ENCODE measurements at regions not wholly inside any gene's neighbourhood (a gene's known extent, or its start where the extent isn't known, plus 50 kb on each side); places are given as distances from the start of the nearest gene placed in this dataset.

- BruUV-seq (replicated peaks), result no TSS peak
- 11% methylated on average over 3 of the region's 3 CpGs for WGBS (ENCODE audit: insufficient coverage, insufficient replicate concordance, low lambda C conversion rate, missing lambda C conversion rate)
- ChIA-PET POLR2A (no interaction called here), CTCF (no interaction called here), RAD21 (ENCODE audit: unreplicated experiment) (no interaction called here), SMC1A (ENCODE audit: uncharacterized antibody, unreplicated experiment) (no interaction called here)
- Histone ChIP-seq H3K79me2 (ENCODE audit: control insufficient read depth, insufficient read depth, low read length) (no peaks in the 10 kb centered on the region), H3K9ac (ENCODE audit: control insufficient read depth, insufficient read depth, low read length) (no peak overlapping the region), H3K36me3 (ENCODE audit: control insufficient read depth in 2 of 2, insufficient read depth in 2 of 2, low read length in 1 of 2) (no peaks in the 10 kb centered on the region), H4K20me1 (ENCODE audit: control insufficient read depth, insufficient read depth) (no peaks in the 10 kb centered on the region), H3K4me2 (ENCODE audit: control insufficient read depth, insufficient read depth) (no peak overlapping the region), H3K4me1 (ENCODE audit: control insufficient read depth, insufficient read depth, low read length) (no peaks in the 10 kb centered on the region), H3K27ac (ENCODE audit: control insufficient read depth, insufficient read depth) (no peak overlapping the region), H3K27me3 (replicated peaks in 1 of 2; ENCODE audit: control insufficient read depth in 2 of 2, insufficient read depth in 2 of 2, low read length in 1 of 2) (no peaks in the 10 kb centered on the region), H3K9me3 (replicated peaks; ENCODE audit: control insufficient read depth, insufficient read depth, low read length) (no peaks in the 10 kb centered on the region), H2AFZ (ENCODE audit: control insufficient read depth, low read depth, low read length) (no peak overlapping the region), H3K4me3 (no peak overlapping the region)
- no peak for TF ChIP-seq CHD4 (IDR thresholded peaks at IDR 0.05)
- TF ChIP-seq JUNB (IDR thresholded peaks at IDR 0.05), result no peak
- no peak for TF ChIP-seq ZBTB4 (CRISPR knock-in tag; IDR thresholded peaks at IDR 0.05)
- TF ChIP-seq SKIL (IDR thresholded peaks at IDR 0.05; ENCODE audit: low read depth, poor library complexity, severe bottlenecking), result no peak
- TF ChIP-seq MEF2A (IDR thresholded peaks at IDR 0.05; ENCODE audit: insufficient read depth, low read depth, low read length), result no peak
- TF ChIP-seq LARP7 (IDR thresholded peaks at IDR 0.05), result no peak
- TF ChIP-seq NFYB (IDR thresholded peaks at IDR 0.05; ENCODE audit: insufficient read depth, low read depth, low read length), result no peak
- TF ChIP-seq SIX5 (IDR thresholded peaks at IDR 0.05; ENCODE audit: low read depth, low read length, severe bottlenecking), result no peak
- TF ChIP-seq PBX3 (IDR thresholded peaks at IDR 0.05; ENCODE audit: insufficient replicate concordance, low read depth, low read length), result no peak
- no peak for TF ChIP-seq TAF1 (IDR thresholded peaks at IDR 0.05; ENCODE audit: borderline replicate concordance, low read depth, low read length)
- ATAC-seq (no peak), FAIRE-seq (no peak), DNase-seq (ENCODE audit: low read depth, low spot score) (no peak)
- in situ Hi-C loops (cut with MboI) (no loop called here), intact Hi-C loops (cut with micrococcal nuclease; ENCODE audit: unreplicated experiment) (no loop called here)
Measured at GRCh38 chr2:39981883-39982311, 202.8 kb upstream of the THUMPD2 start.

All from GM12878 (cell line).